ENCODE measurements at regions not wholly inside any gene's neighbourhood (a gene's known extent, or its start where the extent isn't known, plus 50 kb on each side); places are given as distances from the start of the nearest gene placed in this dataset.

DNA sequence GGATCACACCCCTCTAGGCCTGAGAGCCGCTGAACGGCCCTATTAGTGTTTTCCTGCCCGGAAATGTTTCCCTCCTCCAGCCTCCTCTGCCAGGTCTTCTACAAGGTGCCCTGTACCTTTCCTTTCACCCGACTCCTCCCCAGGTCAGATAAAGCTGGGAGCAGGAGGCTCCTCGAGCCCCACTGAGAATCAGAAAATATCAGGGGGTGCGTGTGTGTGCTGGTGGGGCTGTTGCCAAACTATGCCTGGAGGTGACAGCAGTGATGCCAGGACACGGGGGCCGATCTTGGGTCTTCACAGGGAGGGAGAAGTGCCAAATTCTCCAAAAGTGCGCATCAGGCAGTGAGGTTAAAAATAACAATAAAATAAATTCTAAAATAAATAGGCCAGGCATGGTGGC, 222.8 kb upstream of the RREB1 start:
- FAIRE-seq, result no peak
- no peak overlapping the region for H3K4me3 ChIP-seq
- 86 to 92% methylated on average over 9 of the region's 9 CpGs for WGBS, 2 donors
- H3K36me3 ChIP-seq, result no peaks in the 10 kb centered on the region
- ATAC-seq, result no peak
- TF ChIP-seq, protein P1, sequence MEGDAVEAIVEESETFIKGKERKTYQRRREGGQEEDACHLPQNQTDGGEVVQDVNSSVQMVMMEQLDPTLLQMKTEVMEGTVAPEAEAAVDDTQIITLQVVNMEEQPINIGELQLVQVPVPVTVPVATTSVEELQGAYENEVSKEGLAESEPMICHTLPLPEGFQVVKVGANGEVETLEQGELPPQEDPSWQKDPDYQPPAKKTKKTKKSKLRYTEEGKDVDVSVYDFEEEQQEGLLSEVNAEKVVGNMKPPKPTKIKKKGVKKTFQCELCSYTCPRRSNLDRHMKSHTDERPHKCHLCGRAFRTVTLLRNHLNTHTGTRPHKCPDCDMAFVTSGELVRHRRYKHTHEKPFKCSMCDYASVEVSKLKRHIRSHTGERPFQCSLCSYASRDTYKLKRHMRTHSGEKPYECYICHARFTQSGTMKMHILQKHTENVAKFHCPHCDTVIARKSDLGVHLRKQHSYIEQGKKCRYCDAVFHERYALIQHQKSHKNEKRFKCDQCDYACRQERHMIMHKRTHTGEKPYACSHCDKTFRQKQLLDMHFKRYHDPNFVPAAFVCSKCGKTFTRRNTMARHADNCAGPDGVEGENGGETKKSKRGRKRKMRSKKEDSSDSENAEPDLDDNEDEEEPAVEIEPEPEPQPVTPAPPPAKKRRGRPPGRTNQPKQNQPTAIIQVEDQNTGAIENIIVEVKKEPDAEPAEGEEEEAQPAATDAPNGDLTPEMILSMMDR (IDR thresholded peaks at IDR 0.05), result no peak
- H3K27ac ChIP-seq, result peak overlapping the region in 2 of 4 donors; percentile 33 to 50
- no peaks in the 10 kb centered on the region for H3K4me1 ChIP-seq
- H3K9me3 ChIP-seq, result no peaks in the 10 kb centered on the region
- intact Hi-C loops (cut with DNase I), result no loop called here
- H3K27me3 ChIP-seq, result no peaks in the 10 kb centered on the region
- DNase-seq, result no peak

DNA sequence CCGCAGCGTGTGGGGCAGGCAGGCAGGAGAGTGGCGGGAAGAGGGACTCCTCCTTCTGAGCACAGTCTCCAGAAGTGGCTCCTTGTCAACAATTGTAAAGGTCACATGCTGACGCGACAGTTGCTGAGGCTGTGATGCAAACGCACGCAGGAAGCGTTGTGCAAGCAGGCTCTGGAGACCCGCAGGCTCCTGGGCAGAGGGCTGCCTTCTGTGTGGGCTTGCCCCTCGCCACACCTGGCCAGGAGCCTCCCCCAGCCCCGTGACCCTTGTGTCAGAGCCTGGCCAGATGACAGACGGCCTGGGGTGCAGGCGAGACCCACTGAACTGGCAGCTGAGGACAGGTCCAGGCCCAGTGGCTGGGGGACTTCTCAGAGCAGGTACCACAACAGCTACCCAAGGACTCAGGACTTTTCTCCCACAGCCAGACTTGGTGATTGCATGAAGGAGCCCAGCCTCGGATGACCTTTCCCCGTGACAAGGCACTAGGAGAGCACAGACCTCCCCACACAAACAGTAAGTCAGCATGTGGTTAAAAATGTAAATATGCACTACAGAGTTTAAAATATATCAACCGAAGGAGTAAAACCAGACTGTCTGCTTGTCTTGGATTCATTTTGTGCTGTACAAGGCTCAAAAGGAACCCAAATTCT, 222.1 kb upstream of the RREB1 start:
- intact Hi-C loops (cut with DNase I), result no loop called here
- Histone ChIP-seq H3K4me1 (no peaks in the 10 kb centered on the region), H3K9me3 (no peaks in the 10 kb centered on the region), H3K27ac (peak overlapping the region in 2 of 4 donors; percentile 33 to 54), H3K27me3 (no peaks in the 10 kb centered on the region), H3K36me3 (no peaks in the 10 kb centered on the region), H3K4me3 (no peak overlapping the region)
- TF ChIP-seq, protein P1 (IDR thresholded peaks at IDR 0.05), result no peak
- 83 to 86% methylated on average over 16 of the region's 16 CpGs for WGBS, 2 donors
- FAIRE-seq, result no peak
- peak in 3 of 4 donors; percentile 47 to 78 (median 75) for ATAC-seq
- peak in 1 of 6 donors; percentile 61 for DNase-seq

DNA sequence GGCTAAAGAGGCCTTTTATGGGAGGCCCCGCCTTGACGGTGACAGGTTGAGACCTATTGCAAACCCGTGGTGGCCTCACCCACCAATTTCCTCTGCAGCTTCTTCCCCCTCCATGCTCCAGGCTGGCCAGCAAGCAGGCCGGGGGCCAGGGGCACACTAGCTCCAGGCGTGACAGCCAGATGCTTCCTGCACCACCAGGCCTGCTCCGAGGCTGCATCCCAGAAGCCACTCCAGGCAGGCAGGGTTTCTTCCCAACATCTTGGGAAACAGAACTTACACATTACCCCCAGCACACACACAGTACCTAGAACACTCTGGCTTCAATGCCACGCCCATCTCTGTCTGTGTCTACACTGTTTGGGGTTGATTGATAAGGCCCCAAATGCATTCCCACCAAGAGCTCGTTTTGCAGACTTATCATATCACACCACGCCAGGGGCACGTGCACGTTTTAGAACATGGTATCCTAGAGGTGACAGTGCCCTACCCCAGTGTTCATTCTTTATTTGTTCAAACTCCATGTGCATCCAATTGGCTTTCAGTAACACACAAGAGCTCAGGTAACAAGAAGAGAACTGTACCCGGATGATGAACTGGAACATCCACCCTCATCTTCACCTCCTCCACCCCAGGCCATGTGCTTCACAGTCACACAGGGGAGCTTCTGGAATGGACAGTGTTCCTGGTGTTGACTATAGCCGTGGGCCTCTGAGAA, 221.4 kb upstream of the RREB1 start:
- WGBS, 2 donors, result 82% methylated on average over 13 of the region's 13 CpGs
- Histone ChIP-seq H3K4me1 (no peaks in the 10 kb centered on the region), H3K27me3 (no peaks in the 10 kb centered on the region), H3K27ac (peak overlapping the region in 2 of 4 donors; percentile 33 to 54), H3K9me3 (no peaks in the 10 kb centered on the region), H3K4me3 (no peak overlapping the region), H3K36me3 (no peaks in the 10 kb centered on the region)
- DNase-seq (no peak), ATAC-seq (peak in 2 of 4 donors; percentile 13 to 29), FAIRE-seq (no peak)
- intact Hi-C loops (cut with DNase I), result no loop called here
- TF ChIP-seq, protein P1 (IDR thresholded peaks at IDR 0.05), result no peak

DNA sequence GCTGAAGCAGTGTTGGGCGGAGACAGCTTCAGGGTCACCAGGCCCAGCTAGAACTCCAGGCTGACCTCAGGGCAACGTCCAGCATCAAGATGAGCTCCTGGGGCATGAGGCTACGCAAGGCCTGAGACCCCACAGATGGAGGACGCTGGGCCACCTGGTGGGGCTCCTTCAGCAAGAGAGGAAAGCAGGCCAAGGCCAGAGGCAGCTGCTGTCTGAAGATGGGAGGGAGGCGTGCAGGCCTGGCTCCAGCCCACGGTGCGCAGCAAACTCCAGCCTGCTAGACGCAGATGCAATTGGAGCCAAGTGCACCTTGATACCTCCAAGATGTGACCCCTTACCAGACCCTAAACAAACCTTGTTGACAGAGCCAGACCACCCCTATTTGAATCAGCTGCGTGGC, 220.9 kb upstream of the RREB1 start:
- no peaks in the 10 kb centered on the region for H3K4me1 ChIP-seq
- H3K27ac ChIP-seq, result no peak overlapping the region
- WGBS, 2 donors, result 89 to 90% methylated on average over 9 of the region's 9 CpGs
- ATAC-seq (no peak), FAIRE-seq (no peak), DNase-seq (no peak)
- H3K36me3 ChIP-seq, result no peaks in the 10 kb centered on the region
- TF ChIP-seq, protein P1 (IDR thresholded peaks at IDR 0.05), result no peak
- no peaks in the 10 kb centered on the region for H3K9me3 ChIP-seq
- H3K27me3 ChIP-seq, result no peaks in the 10 kb centered on the region
- intact Hi-C loops (cut with DNase I), result no loop called here
- H3K4me3 ChIP-seq, result no peak overlapping the region

DNA sequence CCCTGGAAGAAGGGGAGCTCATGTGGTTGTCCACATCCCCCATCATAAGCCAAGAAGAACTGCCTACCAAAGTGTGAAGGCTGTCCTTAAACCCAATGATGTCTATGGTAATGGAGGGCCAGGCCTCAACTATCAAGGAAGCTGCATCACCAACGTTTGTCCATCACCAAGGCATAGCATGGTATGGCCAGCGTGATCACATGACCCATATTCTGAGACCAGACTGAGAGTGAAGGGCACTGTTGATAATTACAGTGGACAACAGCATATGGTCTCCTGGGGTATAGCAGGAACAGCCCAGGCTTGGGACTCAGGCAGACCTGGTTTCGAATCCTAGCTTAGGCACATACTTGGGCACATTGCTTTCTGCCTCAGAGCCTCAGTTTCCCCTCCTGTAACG, 218.2 kb upstream of the RREB1 start:
- no peaks in the 10 kb centered on the region for H3K36me3 ChIP-seq
- H3K27ac ChIP-seq, result no peak overlapping the region
- no peak overlapping the region for H3K4me3 ChIP-seq
- ATAC-seq (no peak), DNase-seq (no peak), FAIRE-seq (no peak)
- H3K9me3 ChIP-seq, result no peaks in the 10 kb centered on the region
- no peaks in the 10 kb centered on the region for H3K27me3 ChIP-seq
- TF ChIP-seq, protein P1 (IDR thresholded peaks at IDR 0.05), result no peak
- 64 to 73% methylated on average over 4 of the region's 4 CpGs for WGBS, 2 donors
- H3K4me1 ChIP-seq, result no peaks in the 10 kb centered on the region
- intact Hi-C loops (cut with DNase I), result no loop called here

Data from pancreas (tissue), 10 donors.